ENCODE measurements at regions not wholly inside any gene's neighbourhood (a gene's known extent, or its start where the extent isn't known, plus 50 kb on each side); places are given as distances from the start of the nearest gene placed in this dataset.
A peak's percentile ranks its signal among the peaks of the same experiment; 100 is the strongest.

GRCh38 chr18:1895456-1896185 is 675.7 kb downstream of the METTL4 start:
- H3K4me3 ChIP-seq (ENCODE audit: low read depth, low read length) = no peak overlapping the region
- DNase-seq (ENCODE audit: low read depth) = no peak
- no peak for TF ChIP-seq CTCF (IDR thresholded peaks at IDR 0.05; ENCODE audit: insufficient read depth, low read length, severe bottlenecking)
- FAIRE-seq = no peak
- no peaks in the 10 kb centered on the region for H3K27me3 ChIP-seq (ENCODE audit: control insufficient read depth, insufficient read depth, low read length)
- H3K36me3 ChIP-seq (ENCODE audit: control insufficient read depth, insufficient read depth, low read length) = no peaks in the 10 kb centered on the region

GRCh38 chr18:1906421-1906820 is 664.9 kb downstream of the METTL4 start:
- TF ChIP-seq CTCF (IDR thresholded peaks at IDR 0.05; ENCODE audit: insufficient read depth, low read length, severe bottlenecking) = no peak
- no peaks in the 10 kb centered on the region for H3K27me3 ChIP-seq (ENCODE audit: control insufficient read depth, insufficient read depth, low read length)
- DNase-seq (ENCODE audit: low read depth) (peak; percentile 24), FAIRE-seq (no peak)
- no peak overlapping the region for H3K4me3 ChIP-seq (ENCODE audit: low read depth, low read length)
- H3K36me3 ChIP-seq (ENCODE audit: control insufficient read depth, insufficient read depth, low read length) = no peaks in the 10 kb centered on the region

- no peak for FAIRE-seq
Observed at GRCh38 chr18:1907470-1908206, 663.7 kb downstream of the METTL4 start.

GRCh38 chr18:1914489-1914888 is 656.8 kb downstream of the METTL4 start:
- no peak for FAIRE-seq
- DNase-seq (ENCODE audit: low read depth) = peak; percentile 52
- H3K4me3 ChIP-seq (ENCODE audit: low read depth, low read length) = no peak overlapping the region
- no peaks in the 10 kb centered on the region for H3K27me3 ChIP-seq (ENCODE audit: control insufficient read depth, insufficient read depth, low read length)
- peak; percentile 61 for TF ChIP-seq CTCF (IDR thresholded peaks at IDR 0.05; ENCODE audit: insufficient read depth, low read length, severe bottlenecking)
- H3K36me3 ChIP-seq (ENCODE audit: control insufficient read depth, insufficient read depth, low read length) = no peaks in the 10 kb centered on the region

More at GRCh38 chr18:1907470-1908206, 663.7 kb downstream of the METTL4 start:
- Histone ChIP-seq H3K36me3 (ENCODE audit: control insufficient read depth, insufficient read depth, low read length) (no peaks in the 10 kb centered on the region), H3K27me3 (ENCODE audit: control insufficient read depth, insufficient read depth, low read length) (no peaks in the 10 kb centered on the region), H3K4me3 (ENCODE audit: low read depth, low read length) (no peak overlapping the region)
- no peak for TF ChIP-seq CTCF (IDR thresholded peaks at IDR 0.05; ENCODE audit: insufficient read depth, low read length, severe bottlenecking)
- DNase-seq (ENCODE audit: low read depth) = no peak

- no peaks in the 10 kb centered on the region for H3K27me3 ChIP-seq (ENCODE audit: control insufficient read depth, insufficient read depth, low read length)
- DNase-seq (ENCODE audit: low read depth) = peak; percentile 5
- no peak for FAIRE-seq
- H3K36me3 ChIP-seq (ENCODE audit: control insufficient read depth, insufficient read depth, low read length) = no peaks in the 10 kb centered on the region
- no peak for TF ChIP-seq CTCF (IDR thresholded peaks at IDR 0.05; ENCODE audit: insufficient read depth, low read length, severe bottlenecking)
- H3K4me3 ChIP-seq (ENCODE audit: low read depth, low read length) = no peak overlapping the region
Observed at GRCh38 chr18:1916869-1917523, 654.3 kb downstream of the METTL4 start.

Measured in bronchial epithelial cell (primary cell).